GM21367 (cell line): ENCODE measurements at regions not wholly inside any gene's neighbourhood (a gene's known extent, or its start where the extent isn't known, plus 50 kb on each side); places are given as distances from the start of the nearest gene placed in this dataset.

Experiments
- ATAC-seq: cut with Tn5 transposase; IDR thresholded peaks from one replicate; pipeline ENCODE4 v1.9.1; 2021; ENCODE audit not compliant: unreplicated experiment

DNA sequence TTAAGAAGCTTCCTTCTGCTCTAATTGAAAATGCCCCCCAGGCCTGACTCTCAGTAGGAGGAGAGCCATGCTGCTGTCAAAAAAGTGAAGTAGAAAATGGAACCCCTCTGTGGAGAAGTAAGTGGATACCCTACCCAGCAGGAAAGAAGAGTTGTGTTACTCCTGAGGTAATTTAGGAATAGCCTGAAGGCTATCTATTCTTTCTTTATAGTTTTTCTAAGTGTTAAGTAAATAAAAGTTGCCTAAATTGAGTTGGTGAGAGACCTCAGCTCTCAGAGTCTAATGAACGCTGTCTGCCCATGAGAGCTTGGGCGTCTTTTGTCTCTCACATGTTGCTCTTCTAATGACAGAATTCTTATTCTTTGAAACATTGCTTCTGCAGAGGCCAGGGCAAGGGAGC, 116.2 kb downstream of the NSUN3 start:
- no peak for ATAC-seq

DNA sequence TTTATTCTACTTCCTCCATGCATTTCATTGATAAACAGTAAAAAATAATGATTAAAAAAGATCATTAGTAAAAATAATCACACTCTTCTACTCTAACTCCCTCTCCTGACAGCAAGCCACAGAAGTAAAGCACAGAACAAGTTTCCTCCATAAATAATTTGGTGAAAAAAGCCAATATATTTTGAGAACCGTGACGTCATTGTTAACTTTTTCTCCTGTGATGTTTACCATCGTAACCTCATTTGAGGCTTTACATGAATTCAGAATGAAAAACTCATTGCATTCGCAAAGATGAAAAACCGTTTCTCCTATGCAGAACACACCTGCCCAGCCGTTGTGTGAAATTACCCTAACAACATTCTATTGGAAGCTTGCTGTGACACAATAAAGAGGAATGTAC, 120.7 kb downstream of the NSUN3 start:
- ATAC-seq = no peak

DNA sequence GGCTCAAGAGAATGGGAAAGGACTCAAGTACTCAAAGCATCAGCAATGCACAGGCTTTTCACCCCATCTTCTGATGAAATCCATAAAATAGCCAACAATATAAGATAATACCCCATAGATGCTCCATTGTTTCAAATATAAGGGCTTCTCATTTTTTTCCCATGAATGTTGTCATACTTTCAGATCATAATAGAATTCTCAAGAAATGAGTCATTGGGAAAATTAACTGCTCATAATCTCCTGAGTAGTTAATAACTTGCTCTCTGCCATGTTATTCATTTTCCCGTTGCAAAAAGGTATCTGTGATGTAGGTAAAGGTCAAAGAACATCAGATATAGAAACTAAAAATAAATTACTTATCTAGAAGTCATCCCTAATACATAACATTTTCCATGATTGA, 121.9 kb downstream of the NSUN3 start:
- no peak for ATAC-seq

DNA sequence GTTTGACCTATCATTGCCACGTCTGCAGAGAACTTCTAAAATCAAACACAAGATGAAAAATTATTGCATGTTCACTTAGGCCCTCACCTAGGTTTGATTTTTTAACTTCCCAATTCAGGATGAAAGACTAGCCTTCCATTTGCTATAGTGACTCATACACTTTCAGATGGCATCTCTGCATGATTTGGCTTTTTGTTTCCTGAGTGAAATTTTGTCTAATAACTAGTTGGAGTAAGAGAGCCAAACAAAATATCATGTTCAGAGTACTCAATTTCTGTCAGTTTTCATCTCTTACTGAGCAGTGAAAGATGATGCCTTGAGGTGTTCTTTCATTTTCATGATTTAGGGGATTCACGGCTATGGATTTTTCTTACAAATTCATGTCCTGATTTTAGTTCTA, 122.9 kb downstream of the NSUN3 start:
- no peak for ATAC-seq

DNA sequence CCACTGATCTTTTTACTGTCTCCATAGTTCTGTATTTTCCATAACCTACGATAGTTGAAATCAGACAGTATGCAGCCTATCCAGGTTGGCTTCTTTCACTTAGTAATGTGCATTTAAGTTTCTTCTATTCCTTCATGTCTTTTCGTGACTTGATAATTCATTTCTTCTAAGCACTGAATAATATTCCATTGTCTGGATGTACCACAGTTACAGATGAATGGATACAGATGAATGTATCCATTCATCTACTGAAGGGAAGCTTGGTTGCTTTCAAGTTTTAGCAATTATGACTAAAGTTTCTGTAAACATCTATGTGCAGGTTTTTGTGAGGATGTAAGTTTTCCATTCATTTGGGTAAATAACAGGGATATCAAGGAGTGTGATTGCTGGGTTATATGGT, 124.8 kb downstream of the NSUN3 start:
- no peak for ATAC-seq

DNA sequence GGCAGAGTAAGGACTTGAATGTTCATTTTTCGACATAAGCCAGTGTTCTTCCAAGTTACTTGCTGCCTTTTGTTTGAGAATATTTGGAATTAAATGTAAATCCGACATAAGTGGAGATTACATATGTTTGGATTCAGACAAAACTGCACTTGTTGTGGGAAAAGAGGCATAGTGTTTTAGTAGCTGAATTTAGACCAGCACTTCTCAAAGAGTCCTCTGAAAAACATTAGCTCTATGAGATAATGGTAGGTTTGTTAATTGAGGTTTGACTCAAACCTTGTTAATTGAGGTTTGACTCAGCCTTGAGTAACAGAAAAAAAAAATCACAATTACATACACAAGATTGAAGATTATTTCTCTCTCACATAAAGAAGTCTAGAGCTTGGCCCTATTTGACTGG, 132.5 kb downstream of the NSUN3 start:
- no peak for ATAC-seq

DNA sequence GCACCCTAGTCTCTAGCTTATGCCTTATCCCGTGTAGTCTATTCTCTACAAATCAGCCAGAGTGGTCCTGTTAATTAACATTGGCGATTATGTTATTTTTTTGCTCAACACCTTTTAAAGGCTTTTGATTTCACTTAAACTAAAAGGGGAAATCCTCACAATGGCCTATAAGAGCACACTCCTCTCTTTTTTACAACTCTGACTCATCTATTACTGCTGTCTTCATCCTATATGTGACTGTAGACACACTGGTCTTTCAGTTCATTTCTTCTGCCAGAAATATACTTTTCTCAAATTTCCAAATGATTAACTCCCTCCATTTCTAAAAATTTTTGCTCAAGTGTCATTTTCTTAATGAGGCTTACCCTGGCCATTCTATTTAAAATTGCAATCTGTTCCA, 143.4 kb downstream of the NSUN3 start:
- no peak for ATAC-seq

DNA sequence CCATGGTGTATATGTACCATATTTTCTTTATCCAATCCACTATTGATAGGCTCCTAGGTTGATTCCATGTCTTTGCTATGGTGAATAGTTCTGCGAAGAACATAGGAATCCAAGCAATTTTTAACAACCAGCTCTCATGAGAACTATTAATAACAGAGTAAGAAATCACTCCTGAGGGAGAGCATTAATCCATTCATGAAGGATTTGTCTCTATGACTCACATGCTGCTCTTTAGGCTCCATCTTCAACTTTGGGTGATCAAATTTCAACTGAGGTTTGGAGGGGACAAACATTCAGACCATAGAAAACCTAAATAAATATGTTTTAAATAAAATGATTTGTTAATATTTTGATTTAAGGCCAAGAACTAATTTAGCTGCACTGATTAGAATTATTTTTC, 147.4 kb downstream of the NSUN3 start:
- no peak for ATAC-seq

DNA sequence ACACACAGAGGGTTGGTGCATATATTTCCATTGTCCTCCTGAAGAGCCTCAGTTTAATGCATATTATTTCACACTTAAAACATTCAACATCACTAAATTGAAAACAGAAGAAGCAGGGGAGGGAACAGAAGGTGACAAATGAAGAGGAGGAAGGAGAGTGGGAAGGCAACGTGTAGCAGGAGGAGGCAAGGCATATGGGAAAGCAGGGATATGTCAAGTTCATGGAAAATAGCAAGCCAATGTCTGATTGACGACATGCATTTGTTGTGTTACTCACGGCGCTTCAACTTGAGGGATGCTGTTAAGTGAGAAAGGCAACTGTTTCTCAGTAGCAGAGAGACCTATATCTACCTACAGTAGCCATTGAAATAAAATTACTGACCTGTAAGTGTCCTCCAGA, 154.5 kb downstream of the NSUN3 start:
- no peak for ATAC-seq

DNA sequence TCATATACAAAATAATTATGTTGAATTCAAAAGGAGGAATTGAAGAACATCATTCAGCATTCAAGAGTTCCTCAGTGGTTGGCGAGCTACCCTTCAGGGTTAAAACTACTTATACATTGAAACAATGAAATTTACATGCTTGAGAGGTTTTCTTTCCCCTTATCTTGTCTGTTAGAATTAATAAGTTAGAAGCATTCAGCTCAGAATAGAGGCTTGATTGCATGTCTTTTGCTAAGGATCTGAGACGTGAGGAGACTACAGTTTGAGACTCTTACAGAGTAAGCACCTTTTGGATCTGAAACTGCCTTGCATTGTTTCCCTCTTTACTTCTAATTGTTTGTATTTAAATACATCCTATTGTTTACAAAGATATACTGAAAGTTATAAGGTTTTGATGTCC, 157.6 kb downstream of the NSUN3 start:
- no peak for ATAC-seq

DNA sequence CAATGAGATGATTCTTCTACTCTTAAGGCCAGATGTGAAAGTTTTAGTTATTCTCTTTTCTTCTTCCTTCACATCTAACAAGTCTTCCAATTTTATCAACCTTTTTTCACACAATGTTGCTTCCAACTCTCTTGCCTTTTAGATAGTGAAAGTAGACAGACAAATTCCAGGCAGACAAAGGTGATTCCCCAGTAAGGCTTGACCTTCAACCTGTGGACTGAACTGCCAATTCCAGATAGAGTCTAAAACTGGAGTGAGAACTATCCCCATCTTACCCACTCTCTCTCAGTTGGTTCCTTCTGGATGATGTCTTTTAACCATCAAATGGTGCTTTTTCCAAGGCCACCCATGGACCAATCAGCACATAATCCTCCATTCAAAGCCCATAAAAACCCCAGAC, 159.0 kb downstream of the NSUN3 start:
- ATAC-seq = no peak

DNA sequence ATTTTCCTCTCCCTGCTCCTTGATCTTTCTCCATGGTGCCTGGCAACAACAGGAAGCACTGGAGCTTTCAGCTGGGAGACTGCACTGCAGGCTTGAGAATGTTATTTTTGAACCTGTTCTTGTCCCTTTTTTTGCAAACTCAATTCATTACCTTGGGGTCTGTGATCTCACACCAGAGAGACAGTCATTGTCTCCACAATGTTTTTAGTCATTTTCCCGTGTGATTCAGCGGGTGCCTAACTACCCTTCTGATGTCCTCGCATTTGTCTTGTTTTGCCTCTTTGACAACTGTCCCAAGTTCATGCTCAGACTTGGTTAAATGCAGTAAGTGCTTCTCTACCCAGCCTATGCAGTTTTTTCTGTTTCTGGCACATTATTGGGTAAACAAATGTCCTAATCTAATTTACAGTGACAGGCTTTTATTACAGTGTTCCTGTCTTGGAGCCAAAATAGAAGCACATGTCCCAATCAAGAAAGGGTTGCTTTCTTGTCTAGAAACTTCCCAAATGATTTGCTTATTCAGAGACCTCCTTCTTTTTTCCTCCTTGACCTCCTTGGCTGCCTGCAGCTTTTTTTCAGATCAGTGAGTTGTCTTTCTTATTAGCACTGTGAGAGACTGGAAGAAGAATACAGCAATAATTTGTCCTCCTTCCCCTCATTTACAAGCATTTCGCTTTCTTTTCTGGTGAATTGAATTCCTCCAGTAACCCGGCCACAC, 162.4 kb downstream of the NSUN3 start:
- no peak for ATAC-seq

DNA sequence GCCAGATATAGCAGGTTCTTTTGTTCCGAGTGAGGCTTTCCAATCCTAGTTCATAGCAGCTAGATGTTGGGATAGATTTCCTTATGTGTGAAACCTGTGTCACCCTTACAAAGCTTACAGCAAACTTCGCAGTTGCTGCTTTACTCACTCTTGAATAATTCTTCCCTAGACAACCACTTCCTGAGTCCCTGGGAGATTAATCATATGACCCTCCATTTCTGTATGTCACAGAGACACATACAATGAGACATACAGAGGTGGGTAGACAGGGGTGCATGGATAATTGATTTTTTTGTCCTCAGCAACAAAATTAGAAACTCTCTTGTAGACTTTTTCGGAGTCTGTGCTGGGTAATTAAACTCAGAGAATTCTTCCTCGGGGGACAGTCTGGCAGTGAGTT, 163.2 kb downstream of the NSUN3 start:
- no peak for ATAC-seq

DNA sequence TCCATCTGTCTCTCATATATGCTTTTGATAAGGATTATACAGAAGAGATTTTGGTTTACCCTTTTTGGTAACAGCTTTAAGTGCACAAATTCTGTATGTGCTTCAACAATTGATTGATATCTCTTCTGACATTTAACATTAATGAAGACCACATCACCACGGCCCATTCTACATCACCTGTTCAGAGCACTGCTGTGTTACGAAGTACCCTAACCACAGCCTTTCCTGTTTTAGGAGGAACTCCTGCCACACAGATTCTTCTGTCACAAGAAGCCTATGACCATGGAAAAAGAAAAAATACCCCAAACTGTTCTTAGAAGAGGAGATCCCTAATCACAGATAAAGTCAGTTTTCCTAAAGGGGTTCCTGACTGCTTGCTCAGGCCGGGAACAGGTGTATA, 170.1 kb downstream of the NSUN3 start:
- no peak for ATAC-seq

DNA sequence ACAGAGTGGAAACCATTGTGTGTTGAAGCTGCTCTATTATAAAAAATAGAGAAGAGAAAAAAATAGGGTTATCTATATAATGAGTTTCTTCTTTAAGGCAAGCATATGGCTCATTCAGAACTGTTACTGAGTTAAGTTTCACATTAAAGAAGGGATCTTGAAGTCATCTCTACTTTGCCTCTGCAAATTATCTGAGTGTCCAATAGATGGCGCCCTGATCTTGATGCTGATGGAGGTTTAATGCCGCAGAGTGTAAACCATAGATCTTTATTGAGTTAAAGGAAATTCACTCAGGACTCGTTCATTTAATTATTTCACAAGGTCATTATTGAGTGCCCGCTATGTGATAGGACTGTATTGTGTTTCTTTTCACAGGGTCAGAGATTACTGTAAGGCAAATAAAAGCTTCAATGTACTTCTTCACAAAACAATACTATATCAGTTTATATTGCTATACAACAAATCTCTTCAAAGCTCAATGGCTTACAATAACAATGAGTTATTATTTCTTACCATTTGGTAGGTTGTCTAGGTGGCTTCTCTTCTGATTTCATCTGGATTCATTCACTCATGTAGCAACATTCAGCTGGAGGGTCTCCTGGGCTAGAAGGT, 171.4 kb downstream of the NSUN3 start:
- no peak for ATAC-seq

DNA sequence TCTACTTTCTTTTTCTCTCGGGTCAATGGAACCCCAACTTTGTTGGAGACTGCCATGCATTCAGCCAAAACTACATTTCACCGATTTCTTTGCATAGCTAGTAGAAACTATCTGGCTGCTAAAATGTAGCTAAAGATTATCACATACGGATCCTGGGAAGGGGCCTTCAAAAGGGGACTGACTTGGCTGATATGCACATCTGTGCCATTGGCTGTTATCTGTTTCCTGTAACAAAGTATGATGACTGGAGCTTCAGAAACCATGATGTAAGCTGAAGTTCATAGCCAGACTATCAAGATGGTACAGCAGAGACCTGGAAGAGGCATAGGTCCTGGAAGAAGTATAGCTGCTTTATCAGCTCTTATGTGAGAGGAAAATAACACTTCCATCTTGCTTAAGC, 179.1 kb downstream of the NSUN3 start:
- no peak for ATAC-seq

DNA sequence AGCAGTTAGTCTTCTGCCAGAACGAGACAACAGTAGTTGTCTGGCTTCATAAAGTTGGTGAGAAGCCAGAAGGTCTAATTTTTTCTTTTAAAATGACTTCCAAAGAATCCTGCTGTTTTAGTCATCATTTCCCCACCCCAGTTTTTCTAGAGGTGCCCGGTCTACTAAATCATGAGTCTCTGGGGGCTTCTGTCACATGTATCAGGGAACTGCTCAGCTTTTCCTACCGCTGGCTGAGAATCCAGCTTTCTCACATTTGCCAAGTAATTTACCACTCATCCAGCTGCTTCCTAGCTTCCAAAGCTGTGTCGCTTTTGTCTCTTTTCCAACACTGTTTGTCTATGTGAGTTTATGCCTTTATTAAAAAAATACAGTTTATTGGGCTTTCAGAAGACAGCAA, 183.3 kb downstream of the NSUN3 start:
- ATAC-seq = no peak

DNA sequence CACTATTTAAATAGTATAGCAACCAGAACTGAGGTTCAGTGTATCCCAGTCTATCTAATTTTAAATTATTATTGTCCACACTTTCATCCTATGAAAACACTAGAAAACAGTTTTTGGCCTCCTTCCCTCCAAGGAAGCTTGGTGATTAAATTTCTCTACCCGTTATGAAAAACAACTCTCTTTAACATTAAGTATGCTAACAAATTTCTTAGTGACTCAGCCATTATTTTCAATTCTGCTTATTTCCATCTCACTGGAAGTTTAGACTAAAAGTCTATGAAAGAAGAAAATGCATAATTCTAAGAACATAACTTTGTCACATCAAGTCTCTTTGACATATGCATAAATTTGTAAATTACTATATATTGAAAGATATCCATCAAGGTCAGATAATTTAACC, 185.2 kb downstream of the NSUN3 start:
- no peak for ATAC-seq

DNA sequence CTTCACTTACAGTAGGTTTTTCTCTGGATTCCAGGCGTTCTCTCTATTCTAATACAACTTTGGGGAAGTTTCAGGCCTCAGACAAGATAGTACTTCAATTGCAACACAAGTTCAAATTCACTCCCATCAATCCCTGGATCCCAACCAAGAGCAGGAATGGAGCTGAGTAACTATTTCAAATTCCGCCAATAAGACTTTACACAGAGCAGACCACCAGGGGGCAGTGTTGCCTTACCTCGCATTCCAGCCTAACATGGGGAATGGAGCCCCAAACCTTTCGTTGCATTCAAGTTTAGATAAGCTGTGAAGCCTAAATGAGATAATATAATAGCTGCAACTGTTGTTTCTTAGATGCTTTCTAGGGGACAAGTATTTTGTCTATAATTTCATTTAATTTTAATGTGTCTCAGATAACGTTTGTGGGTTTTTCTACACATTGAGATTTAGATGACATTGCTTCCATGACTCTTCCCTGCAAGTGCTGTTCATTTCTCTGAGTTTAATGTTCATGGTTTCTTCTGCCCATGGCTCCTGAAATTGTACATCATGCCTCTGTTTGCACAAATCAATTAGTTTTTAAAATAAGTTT, 186.7 kb downstream of the NSUN3 start:
- ATAC-seq = peak; percentile 81

DNA sequence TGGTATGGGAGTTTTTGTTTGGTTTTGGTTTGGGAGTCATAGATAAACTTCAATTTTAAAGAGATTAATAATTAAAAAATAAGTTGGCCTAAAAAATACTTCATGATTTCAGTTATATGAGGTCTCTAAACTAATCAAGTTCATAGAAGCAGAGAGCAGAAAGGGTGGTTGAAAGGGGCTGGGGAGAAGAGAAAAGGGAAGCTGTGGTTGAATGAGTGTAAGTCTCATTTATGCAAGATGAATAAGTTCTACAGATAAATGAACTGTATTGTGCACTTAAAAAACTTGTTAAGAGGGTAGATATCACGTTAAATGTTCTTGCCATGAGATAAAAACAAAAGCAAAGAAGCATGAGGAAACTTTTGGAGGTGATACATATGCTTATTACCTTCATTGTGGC, 188.7 kb downstream of the NSUN3 start:
- ATAC-seq = no peak

DNA sequence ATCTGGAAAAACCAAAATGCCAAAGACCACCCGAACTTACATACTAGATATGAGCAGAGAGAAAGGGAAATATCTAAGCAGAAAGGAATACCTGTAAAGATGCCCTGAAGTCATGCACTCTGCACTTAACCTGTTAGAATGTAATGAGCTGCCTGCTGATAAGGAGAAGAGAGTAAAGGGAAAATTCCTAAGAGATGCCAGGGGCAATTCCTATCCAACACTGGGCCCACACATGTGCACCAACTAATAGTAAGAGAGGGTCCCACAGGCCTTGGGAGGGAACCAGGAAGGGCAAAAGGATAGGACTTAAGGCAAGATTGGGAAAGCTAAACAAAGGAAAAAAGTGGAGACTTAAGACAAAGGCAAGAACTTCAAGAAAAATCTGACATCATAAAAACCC, 189.5 kb downstream of the NSUN3 start:
- ATAC-seq = no peak

DNA sequence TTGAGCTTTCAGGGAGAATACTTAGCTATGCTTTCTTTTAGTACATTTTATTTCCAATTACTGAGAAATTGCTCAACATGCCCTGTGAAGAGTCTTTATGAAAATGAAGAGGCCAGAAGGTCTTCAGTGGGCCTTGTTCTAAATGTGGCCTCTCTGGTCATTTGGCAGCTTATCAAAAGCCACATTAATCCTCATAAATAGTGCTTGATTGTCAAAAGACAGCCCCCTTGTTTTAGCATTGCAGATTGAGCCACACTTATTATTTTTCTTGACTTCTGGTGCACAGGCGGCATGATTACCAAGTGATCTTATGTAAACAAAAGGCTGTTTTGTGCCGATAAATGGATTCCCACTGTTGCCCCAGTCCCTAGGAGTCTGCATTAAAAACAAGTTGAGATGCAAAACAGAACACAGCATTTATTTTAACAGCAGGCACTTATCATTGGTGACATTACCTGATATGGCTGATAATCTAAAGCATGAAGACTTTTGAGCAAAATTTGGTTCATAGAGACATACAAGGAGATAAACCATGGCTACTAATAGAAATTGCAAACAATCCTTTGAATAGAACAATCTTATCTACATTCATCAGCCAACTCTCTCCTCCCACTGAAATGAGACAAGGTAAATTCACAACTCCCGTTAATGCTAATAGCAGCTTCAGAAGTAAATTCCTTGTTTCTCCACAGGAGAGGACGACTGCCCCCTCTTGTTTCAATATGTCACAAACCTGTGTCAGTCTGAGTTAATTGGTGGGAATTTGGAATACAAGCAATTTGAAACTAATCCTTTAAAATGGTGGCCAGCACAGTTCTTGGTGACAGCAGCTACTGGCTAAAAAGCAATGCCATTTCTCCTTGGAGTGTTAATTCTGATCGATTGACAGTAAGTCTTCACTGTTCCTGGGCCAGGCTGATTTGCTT, 194.3 kb downstream of the NSUN3 start:
- ATAC-seq = no peak
